Gastroesophageal sphincter (tissue), 4 donors: ENCODE measurements at regions not wholly inside any gene's neighbourhood (a gene's known extent, or its start where the extent isn't known, plus 50 kb on each side); places are given as distances from the start of the nearest gene placed in this dataset.

Source experiments
- ATAC-seq: fragments of 150-250 bp; one replicate; pipeline ENCODE4 v1.9.1; 2016; ENCODE audit warnings: mild to moderate bottlenecking, moderate library complexity
- H3K27ac ChIP-seq, 4 donors: fragments of 200-600 bp; sonication (generic) in 3 of 4; 1 replicate in 3 of 4; 2 replicates in 1 of 4; pipeline ENCODE4 v1.5.1; 2016 to 2019
- H3K27me3 ChIP-seq: fragments of 200-600 bp; sonication (generic); one replicate; pipeline ENCODE4 v1.5.1; 2019
- H3K36me3 ChIP-seq, 2 donors: fragments of 200-600 bp; sonication (generic); one replicate each; pipeline ENCODE4 v1.5.1; 2019; ENCODE audit warnings: control low read depth in 1 of 2
- H3K4me1 ChIP-seq, 3 donors: fragments of 200-600 bp; sonication (generic); 1 replicate in 2 of 3; 2 replicates in 1 of 3; pipeline ENCODE4 v1.5.1; 2016 to 2019; ENCODE audit warnings: control low read depth in 2 of 3
- H3K4me3 ChIP-seq, 2 donors: fragments of 200-600 bp; sonication (generic); one replicate each; pipeline ENCODE4 v1.5.1; 2019; ENCODE audit warnings: mild to moderate bottlenecking in 1 of 2, moderate library complexity in 1 of 2
- H3K9me3 ChIP-seq, 3 donors: fragments of 200-600 bp; sonication (generic); one replicate each; pipeline ENCODE4 v1.5.1; 2017 to 2019; ENCODE audit warnings: control low read depth in 2 of 3
- EP300 ChIP-seq: sonication (generic); formaldehyde crosslinking; IDR thresholded peaks from one replicate; pipeline ENCODE4 v1.6.1; 2017; ENCODE audit warnings: antibody characterized with exemption, mild to moderate bottlenecking
- POLR2A ChIP-seq, 2 donors: fragments of 450-650 bp; IDR thresholded peaks; one replicate each; pipeline ENCODE4 v1.6.1; 2017; ENCODE audit warnings: antibody characterized with exemption in 2 of 2, mild to moderate bottlenecking in 2 of 2, moderate library complexity in 1 of 2
- POLR2AphosphoS5 ChIP-seq: sonication (generic); formaldehyde crosslinking; IDR thresholded peaks from one replicate; pipeline ENCODE4 v1.6.1; 2017; ENCODE audit warnings: antibody characterized with exemption
- WGBS, 2 donors: methylation state at CpG; one replicate each; pipeline ENCODE4 v1.1.5; 2018; ENCODE audit warnings: low coverage in 1 of 2; 5-methylcytosine and 5-hydroxymethylcytosine counted together
- TF ChIP-seq, protein P1 (sequence below), 4 experiments: fragments of 200-600 bp in 2 of 4; fragments of 450-650 bp in 2 of 4; sonication (generic) in 1 of 4; IDR thresholded peaks; one replicate each; pipeline ENCODE4 v1.5.1; 2017 to 2019; ENCODE audit warnings: antibody characterized with exemption in 4 of 4, mild to moderate bottlenecking in 2 of 4, moderate library complexity in 2 of 4

GRCh38 chr7:85573346-85573745, 386.5 kb upstream of the SEMA3D start:
- WGBS, 2 donors = 53 to 67% methylated on average over 3 of the region's 3 CpGs
- no peaks in the 10 kb centered on the region for H3K36me3 ChIP-seq
- H3K27ac ChIP-seq = no peak overlapping the region
- H3K4me3 ChIP-seq = no peak overlapping the region
- no peaks in the 10 kb centered on the region for H3K4me1 ChIP-seq
- TF ChIP-seq, protein P1, sequence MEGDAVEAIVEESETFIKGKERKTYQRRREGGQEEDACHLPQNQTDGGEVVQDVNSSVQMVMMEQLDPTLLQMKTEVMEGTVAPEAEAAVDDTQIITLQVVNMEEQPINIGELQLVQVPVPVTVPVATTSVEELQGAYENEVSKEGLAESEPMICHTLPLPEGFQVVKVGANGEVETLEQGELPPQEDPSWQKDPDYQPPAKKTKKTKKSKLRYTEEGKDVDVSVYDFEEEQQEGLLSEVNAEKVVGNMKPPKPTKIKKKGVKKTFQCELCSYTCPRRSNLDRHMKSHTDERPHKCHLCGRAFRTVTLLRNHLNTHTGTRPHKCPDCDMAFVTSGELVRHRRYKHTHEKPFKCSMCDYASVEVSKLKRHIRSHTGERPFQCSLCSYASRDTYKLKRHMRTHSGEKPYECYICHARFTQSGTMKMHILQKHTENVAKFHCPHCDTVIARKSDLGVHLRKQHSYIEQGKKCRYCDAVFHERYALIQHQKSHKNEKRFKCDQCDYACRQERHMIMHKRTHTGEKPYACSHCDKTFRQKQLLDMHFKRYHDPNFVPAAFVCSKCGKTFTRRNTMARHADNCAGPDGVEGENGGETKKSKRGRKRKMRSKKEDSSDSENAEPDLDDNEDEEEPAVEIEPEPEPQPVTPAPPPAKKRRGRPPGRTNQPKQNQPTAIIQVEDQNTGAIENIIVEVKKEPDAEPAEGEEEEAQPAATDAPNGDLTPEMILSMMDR (IDR thresholded peaks at IDR 0.05) = no peak
- no peak for TF ChIP-seq POLR2A (IDR thresholded peaks at IDR 0.05)
- no peak for TF ChIP-seq EP300
- no peak for TF ChIP-seq POLR2AphosphoS5
- no peaks in the 10 kb centered on the region for H3K27me3 ChIP-seq
- no peak for ATAC-seq
- no peaks in the 10 kb centered on the region for H3K9me3 ChIP-seq

DNA sequence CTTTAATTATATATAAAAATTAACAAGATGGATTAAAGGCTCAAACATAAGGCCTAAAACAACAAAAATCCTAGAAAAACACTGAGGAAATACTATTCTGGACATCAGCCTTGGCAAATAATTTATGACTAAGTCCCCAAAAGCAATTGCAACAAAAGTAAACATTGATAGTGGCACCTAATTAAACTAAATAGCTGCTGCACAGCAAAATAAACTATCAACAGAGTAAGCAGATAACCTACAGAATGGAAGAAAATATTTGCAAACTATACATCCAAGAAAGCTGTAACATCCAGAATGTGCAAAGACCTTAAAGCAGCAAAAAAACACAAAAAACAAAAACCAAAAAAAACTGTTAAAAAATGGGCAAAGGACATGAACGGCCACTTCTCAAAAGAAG, 384.0 kb upstream of the SEMA3D start:
- no peak for ATAC-seq
- WGBS, 2 donors = 50 to 77% methylated on average over 1 of the region's 1 CpG
- no peaks in the 10 kb centered on the region for H3K27me3 ChIP-seq
- H3K4me1 ChIP-seq = no peaks in the 10 kb centered on the region
- TF ChIP-seq POLR2AphosphoS5 (no peak), EP300 (no peak), POLR2A (IDR thresholded peaks at IDR 0.05) (no peak)
- TF ChIP-seq, protein P1 (IDR thresholded peaks at IDR 0.05) = no peak
- H3K9me3 ChIP-seq = no peaks in the 10 kb centered on the region
- no peak overlapping the region for H3K4me3 ChIP-seq
- H3K36me3 ChIP-seq = no peaks in the 10 kb centered on the region
- no peak overlapping the region for H3K27ac ChIP-seq

DNA sequence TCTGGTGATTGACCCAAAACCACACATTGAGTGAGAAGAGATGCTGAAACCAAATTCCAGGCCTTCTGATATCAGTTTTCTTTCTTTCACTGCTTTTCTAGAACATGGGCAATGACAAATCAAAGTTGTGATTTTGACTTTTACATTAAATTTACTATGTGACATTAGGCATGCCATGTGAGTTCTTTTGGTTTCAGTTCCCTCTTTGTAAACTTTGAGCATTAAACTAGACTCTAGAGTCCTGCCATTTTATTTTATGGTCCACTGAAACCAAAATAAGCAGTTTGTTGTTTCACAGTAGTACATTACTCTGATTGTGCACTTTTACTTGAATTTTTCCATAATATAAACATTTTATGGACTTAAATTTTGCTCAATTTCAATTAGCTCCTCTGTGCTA, 381.1 kb upstream of the SEMA3D start:
- no peaks in the 10 kb centered on the region for H3K9me3 ChIP-seq
- TF ChIP-seq POLR2AphosphoS5 = no peak
- TF ChIP-seq, protein P1 (IDR thresholded peaks at IDR 0.05) = no peak
- no peak for TF ChIP-seq EP300
- TF ChIP-seq POLR2A (IDR thresholded peaks at IDR 0.05) = no peak
- no peaks in the 10 kb centered on the region for H3K36me3 ChIP-seq
- H3K27me3 ChIP-seq = no peaks in the 10 kb centered on the region
- no peak overlapping the region for H3K27ac ChIP-seq
- no peak overlapping the region for H3K4me3 ChIP-seq
- H3K4me1 ChIP-seq = no peaks in the 10 kb centered on the region
- ATAC-seq = no peak

DNA sequence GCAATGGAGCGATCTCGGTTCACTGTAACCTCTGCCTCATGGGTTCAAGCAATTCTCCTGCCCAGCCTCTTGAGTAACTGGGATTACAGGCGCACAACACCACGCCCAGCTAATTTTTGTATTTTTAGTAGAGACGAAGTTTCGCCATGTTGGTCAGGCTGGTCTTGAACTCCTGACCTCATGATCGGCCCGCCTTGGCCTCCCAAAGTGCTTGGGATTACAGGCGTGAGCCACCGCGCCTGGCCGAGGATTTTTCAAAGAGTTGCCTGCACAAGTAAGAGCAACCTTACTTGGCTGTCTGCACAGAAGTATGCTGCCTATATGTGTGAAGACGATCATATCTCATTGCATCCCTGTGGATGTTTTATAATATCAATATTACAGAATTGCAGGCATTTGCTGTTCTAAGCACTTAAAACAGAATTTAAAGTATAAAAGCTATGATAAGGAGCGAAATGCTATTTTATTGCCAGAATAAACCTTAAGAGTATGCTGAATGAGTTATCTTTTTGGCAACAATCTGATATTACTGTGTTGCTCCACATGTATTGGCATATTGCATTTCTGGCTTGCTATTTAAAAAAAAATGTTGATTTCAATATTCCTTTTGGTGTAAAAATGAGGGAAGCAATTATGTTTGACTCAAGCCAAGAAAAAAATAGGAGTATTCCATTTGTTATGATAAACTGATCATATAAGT, 379.4 kb upstream of the SEMA3D start:
- Histone ChIP-seq H3K4me1 (no peaks in the 10 kb centered on the region), H3K36me3 (no peaks in the 10 kb centered on the region), H3K27ac (no peak overlapping the region), H3K4me3 (no peak overlapping the region), H3K27me3 (no peaks in the 10 kb centered on the region), H3K9me3 (no peaks in the 10 kb centered on the region)
- no peak for TF ChIP-seq POLR2AphosphoS5
- TF ChIP-seq EP300 = no peak
- no peak for TF ChIP-seq POLR2A (IDR thresholded peaks at IDR 0.05)
- TF ChIP-seq, protein P1 (IDR thresholded peaks at IDR 0.05) = no peak
- ATAC-seq = no peak
- 81 to 92% methylated on average over 2 to 3 of the region's 14 CpGs for WGBS, 2 donors

GRCh38 chr7:85565276-85565675, 378.4 kb upstream of the SEMA3D start:
- H3K27ac ChIP-seq = no peak overlapping the region
- H3K36me3 ChIP-seq = no peaks in the 10 kb centered on the region
- TF ChIP-seq, protein P1 (IDR thresholded peaks at IDR 0.05) = no peak
- TF ChIP-seq EP300 (no peak), POLR2AphosphoS5 (no peak), POLR2A (IDR thresholded peaks at IDR 0.05) (no peak)
- ATAC-seq = no peak
- no peak overlapping the region for H3K4me3 ChIP-seq
- H3K27me3 ChIP-seq = no peaks in the 10 kb centered on the region
- no peaks in the 10 kb centered on the region for H3K9me3 ChIP-seq
- no peaks in the 10 kb centered on the region for H3K4me1 ChIP-seq
